GM06990 (cell line): ENCODE measurements at regions not wholly inside any gene's neighbourhood (a gene's known extent, or its start where the extent isn't known, plus 50 kb on each side); places are given as distances from the start of the nearest gene placed in this dataset.

Experiments
- DNase-seq: peaks from one replicate; pipeline ENCODE4 v3.0.0-alpha.2; 2011; ENCODE audit not compliant: insufficient read length; ENCODE audit errors: extremely low read depth
- H3K27me3 ChIP-seq: replicated peaks from 2 replicates; pipeline ENCODE4 v1.6.0; 2011; ENCODE audit warnings: low read length; ENCODE audit not compliant: control insufficient read depth, insufficient read depth
- H3K36me3 ChIP-seq: 2 replicates; pipeline ENCODE4 v1.5.1; 2011; ENCODE audit warnings: low read length; ENCODE audit not compliant: control insufficient read depth, insufficient read depth
- H3K4me3 ChIP-seq: replicated peaks from 2 replicates; pipeline ENCODE4 v1.5.1; 2011; ENCODE audit warnings: low read depth, mild to moderate bottlenecking, control low read depth, low read length
- TF ChIP-seq, protein P1 (sequence below): IDR thresholded peaks from 2 replicates; pipeline ENCODE4 v1.5.1; 2011; ENCODE audit warnings: low read length, control low read depth, mild to moderate bottlenecking, inconsistent platforms; ENCODE audit not compliant: insufficient read depth, poor library complexity, severe bottlenecking

- DNase-seq: no peak
- no peaks in the 10 kb centered on the region for H3K27me3 ChIP-seq
- TF ChIP-seq, protein P1, sequence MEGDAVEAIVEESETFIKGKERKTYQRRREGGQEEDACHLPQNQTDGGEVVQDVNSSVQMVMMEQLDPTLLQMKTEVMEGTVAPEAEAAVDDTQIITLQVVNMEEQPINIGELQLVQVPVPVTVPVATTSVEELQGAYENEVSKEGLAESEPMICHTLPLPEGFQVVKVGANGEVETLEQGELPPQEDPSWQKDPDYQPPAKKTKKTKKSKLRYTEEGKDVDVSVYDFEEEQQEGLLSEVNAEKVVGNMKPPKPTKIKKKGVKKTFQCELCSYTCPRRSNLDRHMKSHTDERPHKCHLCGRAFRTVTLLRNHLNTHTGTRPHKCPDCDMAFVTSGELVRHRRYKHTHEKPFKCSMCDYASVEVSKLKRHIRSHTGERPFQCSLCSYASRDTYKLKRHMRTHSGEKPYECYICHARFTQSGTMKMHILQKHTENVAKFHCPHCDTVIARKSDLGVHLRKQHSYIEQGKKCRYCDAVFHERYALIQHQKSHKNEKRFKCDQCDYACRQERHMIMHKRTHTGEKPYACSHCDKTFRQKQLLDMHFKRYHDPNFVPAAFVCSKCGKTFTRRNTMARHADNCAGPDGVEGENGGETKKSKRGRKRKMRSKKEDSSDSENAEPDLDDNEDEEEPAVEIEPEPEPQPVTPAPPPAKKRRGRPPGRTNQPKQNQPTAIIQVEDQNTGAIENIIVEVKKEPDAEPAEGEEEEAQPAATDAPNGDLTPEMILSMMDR: no peak
- no peak overlapping the region for H3K4me3 ChIP-seq
- no peaks in the 10 kb centered on the region for H3K36me3 ChIP-seq
These were observed 74.7 kb upstream of the AKT3 start for GRCh38 chr1:243924588-243925349.

GRCh38 chr1:243924188-243924587 lies 74.1 kb upstream of the AKT3 start:
- TF ChIP-seq, protein P1: no peak
- Histone ChIP-seq H3K36me3 (no peaks in the 10 kb centered on the region), H3K4me3 (no peak overlapping the region), H3K27me3 (no peaks in the 10 kb centered on the region)
- no peak for DNase-seq

GRCh38 chr1:243923292-243924171 lies 73.5 kb upstream of the AKT3 start:
- no peak overlapping the region for H3K4me3 ChIP-seq
- H3K27me3 ChIP-seq: no peaks in the 10 kb centered on the region
- TF ChIP-seq, protein P1: no peak
- no peak for DNase-seq
- H3K36me3 ChIP-seq: no peaks in the 10 kb centered on the region

- Histone ChIP-seq H3K4me3 (no peak overlapping the region), H3K36me3 (no peaks in the 10 kb centered on the region), H3K27me3 (0 out of 2 replicates have a peak, but pooled peaks cover 1% of the 10 kb centered on the region)
- DNase-seq: no peak
- TF ChIP-seq, protein P1: no peak
These were observed 71.1 kb upstream of the AKT3 start for GRCh38 chr1:243921111-243921510.

DNA sequence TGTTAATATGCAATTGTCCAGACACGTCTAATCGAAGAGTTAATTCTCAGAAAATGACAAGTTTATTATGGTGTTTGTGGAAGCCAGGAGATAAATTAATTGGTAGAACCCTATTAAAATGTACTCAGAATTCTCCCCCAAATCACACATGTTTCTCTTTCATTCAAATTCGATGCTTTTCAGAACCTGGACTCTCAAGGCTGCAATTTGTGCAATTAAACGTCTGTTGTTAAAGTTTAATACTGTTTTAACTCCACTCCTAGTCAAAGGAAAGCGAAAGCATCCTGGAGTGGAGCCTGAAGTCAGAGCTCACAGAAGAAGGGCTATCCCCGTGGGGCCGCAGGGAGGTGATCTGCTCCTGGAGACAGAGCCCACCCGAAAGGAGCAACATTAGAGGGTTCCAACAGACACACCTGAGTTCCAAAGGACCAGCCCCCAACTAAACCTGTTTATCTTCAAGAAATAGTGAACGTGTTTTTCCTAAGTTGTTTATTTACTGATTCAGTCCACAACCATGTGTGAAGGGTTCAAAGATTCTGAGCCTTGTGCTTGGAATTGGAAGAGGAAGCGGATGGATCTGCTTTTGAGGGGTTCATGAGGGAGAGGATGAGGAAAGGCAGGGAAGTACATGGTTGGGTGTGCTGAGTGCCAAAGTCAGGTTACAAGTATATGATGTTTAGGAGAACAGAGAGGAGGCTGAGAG lies 68.0 kb upstream of the AKT3 start:
- TF ChIP-seq, protein P1: no peak
- Histone ChIP-seq H3K4me3 (peak overlapping the region; percentile 58), H3K27me3 (0 out of 2 replicates have a peak, but pooled peaks cover 1% of the 10 kb centered on the region), H3K36me3 (no peaks in the 10 kb centered on the region)
- DNase-seq: no peak
